NCI-H187 (cell line): ENCODE measurements at regions not wholly inside any gene's neighbourhood (a gene's known extent, or its start where the extent isn't known, plus 50 kb on each side); places are given as distances from the start of the nearest gene placed in this dataset.
"Not testable (repeated sequence)": the region's sequence is repeated elsewhere in the genome, so short reads cannot be mapped to it uniquely, and the experiment has no call there.

ENCODE experiments used
- DNase-seq, 2 experiments: peaks; one replicate each; lab custom pipeline; 2025; lab: John Stamatoyannopoulos, UW

DNA sequence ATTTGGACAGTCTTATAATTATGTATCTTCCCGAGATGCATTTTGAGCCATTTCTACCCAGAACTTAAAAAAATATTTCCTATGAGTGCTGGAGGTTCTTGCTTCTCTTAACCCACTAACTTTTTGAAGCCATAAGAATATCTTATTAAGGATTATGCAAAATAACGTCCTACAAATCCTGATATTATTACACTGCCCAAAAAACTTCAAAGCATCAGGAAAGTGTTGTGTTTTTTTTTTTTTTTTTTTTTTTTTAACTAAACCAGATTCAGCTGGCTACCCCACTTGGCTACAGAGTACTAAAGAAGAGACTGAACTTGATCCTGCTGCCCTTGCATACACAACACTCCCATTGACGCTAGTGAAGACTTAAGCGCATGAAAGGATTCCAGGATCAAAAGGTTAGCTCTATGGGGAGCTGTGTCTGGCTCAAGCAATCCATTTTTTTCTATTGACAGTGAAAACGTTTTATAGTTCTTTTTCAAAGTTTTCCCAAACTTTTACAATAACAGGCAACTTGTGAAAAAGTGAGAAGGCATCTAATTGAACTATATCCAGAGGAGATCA lies 141.4 kb downstream of the KCNRG start:
- DNase-seq: no peak

- DNase-seq: no peak
Measured at GRCh38 chr13:50158385-50159165, 143.3 kb downstream of the KCNRG start.

DNA sequence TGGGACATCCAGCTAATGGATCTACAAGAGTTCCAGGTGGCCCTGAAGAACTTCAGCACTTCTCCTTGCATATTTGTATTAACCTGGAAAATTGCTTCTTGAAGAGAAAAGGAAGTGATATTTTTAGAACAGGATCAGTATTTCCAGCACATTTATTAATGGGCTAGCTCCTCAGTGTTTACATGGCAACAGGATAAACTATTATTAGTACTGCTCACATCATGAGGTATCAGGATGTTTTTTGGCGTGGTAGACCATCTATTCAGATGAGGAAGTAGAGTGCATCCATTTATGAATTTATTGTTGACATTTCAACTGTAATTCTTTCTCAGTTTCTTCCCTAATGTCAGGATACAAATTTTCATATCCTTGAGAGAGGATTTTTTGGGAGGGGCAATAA lies 144.4 kb downstream of the KCNRG start:
- no peak for DNase-seq

DNA sequence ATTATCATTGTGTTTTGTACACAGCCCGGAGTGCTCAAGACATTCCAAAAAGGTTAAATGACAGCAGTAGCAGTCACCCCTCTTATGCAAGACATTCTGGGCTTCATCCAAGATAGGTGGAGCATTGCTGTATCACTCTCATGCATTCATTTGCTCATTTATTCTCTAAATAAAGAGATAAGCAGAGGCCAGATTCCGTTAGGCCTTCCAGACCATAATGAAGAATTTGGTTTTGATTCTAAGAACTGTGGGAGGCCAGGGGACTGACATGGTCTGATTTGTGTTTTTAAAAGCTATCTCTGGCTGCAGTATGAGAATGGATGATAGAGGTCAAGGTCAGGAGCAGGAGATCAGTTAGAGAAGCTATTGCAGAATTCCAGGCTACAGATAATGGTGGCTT lies 145.8 kb downstream of the KCNRG start:
- DNase-seq: no peak

GRCh38 chr13:50162001-50162400 lies 146.8 kb downstream of the KCNRG start:
- DNase-seq: no peak

- DNase-seq: no peak
Measured at GRCh38 chr13:50162567-50162966, 147.3 kb downstream of the KCNRG start.

GRCh38 chr13:50167224-50167947 lies 152.1 kb downstream of the KCNRG start:
- no peak for DNase-seq

- no peak for DNase-seq
Measured at GRCh38 chr13:50167967-50168366, 152.7 kb downstream of the KCNRG start.

- DNase-seq: no peak
Measured at GRCh38 chr13:50168786-50169185, 153.5 kb downstream of the KCNRG start.

GRCh38 chr13:50170447-50171037 lies 155.3 kb downstream of the KCNRG start:
- no peak for DNase-seq

GRCh38 chr13:50171590-50172282 lies 156.5 kb downstream of the KCNRG start:
- DNase-seq: no peak

GRCh38 chr13:50173045-50173444 lies 157.8 kb downstream of the KCNRG start:
- DNase-seq: not testable (repeated sequence)

DNA sequence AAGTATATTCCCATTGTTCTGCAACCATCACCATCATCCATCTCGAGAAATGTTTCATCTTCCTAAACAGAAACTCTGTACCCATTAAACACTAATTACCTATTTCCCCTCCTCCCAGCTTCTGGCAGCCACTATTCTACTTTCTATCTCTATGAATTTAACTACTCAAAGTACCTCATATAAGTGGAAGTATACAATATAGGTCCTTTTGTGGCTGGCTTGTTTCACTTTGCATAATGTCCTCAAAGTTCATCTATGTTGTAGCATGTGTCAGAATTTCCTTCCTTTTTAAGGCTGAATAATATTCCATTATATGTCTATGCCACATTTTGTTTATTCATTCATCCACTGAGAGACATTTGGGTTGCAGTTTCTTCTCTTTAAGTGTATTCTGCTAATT lies 159.4 kb downstream of the KCNRG start:
- DNase-seq: no peak

- no peak for DNase-seq
Measured at GRCh38 chr13:50179977-50180376, 164.7 kb downstream of the KCNRG start.

DNA sequence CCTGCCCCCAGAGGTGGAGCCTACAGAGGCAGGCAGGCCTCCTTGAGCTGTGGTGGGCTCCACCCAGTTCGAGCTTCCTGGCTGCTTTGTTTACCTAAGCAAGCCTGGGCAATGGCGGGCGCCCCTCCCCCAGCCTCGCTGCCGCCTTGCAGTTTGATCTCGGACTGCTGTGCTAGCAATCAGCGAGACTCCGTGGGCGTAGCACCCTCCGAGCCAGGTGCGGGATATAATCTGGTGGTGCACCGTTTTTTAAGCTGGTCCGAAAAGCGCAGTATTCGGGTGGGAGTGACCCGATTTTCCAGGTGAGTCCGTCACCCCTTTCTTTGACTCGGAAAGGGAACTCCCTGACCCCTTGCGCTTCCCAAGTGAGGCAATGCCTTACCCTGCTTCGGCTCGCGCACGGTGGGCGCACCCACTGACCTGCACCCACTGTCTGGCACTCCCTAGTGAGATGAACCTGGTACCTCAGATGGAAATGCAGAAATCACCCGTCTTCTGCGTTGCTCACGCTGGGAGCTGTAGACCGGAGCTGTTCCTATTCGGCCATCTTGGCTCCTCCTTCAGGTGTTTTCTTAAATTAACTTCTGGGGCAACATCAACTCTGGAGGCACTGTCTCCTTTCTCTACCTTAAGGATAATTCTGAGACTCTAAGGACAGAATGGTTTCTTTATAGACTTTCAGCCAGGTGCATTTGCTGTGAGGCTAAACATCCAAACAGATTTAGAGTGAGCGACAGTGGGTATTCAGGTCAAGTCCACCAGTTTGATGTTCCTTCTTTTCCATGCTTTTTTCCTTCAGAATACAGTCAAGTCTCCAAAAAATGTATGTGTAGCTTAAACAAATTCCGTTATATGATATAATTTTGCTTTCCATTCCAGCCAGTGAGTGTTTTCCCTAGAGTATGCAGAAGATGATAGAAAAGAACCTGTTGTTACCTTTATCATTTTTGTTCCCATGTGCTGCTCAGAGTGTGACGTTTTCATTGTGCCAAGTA lies 170.8 kb downstream of the KCNRG start:
- DNase-seq: not testable (repeated sequence)

DNA sequence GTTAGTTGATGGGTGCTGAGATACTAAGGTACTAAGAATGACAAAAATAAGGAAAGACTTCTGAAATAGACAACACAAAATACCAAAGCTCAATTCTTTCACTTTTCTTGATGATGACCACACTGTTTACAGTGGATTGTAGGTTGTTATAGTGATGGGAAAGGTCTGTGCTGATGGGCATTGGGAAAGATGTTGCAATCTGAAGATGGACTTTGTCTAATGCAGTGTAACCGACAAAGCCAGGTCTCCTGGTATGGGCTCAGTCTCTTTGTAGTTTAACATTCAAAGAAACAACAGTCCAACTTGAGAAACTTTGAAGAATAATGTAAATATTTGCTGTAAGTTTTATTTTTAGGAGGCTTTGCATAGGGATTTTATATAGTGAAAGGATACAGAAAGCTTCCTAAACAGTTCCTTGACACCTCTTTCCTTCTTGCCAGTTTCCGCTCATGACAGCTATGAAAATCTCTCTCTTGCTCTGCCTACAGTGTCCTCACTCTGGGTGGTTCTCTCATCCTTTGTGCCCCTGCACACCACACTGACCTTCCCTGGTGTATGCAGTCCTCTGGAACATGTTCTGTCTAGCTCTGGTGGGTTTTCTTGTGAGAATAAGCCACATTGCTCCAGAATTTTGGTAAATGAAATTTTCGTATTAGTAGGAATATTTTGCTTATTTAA lies 172.2 kb downstream of the KCNRG start:
- no peak for DNase-seq

GRCh38 chr13:50188696-50189095 lies 173.5 kb downstream of the KCNRG start:
- no peak for DNase-seq

DNA sequence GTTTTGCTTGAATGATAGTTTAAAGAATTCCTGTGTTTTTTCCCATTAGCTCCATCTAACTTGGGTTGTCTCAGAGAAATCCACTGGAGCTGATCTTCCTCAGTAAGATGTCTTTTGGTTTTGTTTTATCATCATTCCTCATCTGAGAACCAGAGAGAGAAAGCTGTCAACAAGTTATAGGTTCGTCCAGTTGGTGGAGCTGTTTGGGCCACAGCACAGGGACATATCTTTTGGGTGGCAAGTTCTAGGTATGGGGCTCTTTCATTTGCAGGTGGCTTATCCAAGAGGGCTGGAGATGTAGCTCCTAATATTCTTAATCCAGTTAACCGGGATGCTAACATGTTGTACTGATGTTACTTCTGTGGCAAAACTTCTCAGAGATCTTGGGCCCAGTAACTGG lies 174.2 kb downstream of the KCNRG start:
- no peak for DNase-seq

DNA sequence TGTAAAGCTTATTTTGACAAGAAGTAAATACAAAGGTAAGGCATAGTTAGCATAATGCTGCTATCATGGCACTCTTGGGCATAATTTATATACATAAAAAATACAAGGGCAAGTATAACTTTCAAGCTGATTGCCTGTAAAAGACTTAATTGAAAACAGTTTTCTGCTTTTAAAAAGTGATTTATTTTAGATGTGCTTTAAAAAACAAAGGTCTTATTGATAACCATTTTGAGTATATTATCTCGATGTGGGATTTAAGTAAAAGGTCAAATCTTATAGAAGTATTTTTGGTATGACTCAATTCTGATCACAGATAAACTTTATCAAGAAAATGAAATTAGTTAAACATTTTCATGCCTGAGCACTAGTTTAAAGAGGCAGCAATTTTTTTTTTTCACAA lies 175.8 kb downstream of the KCNRG start:
- no peak for DNase-seq

DNA sequence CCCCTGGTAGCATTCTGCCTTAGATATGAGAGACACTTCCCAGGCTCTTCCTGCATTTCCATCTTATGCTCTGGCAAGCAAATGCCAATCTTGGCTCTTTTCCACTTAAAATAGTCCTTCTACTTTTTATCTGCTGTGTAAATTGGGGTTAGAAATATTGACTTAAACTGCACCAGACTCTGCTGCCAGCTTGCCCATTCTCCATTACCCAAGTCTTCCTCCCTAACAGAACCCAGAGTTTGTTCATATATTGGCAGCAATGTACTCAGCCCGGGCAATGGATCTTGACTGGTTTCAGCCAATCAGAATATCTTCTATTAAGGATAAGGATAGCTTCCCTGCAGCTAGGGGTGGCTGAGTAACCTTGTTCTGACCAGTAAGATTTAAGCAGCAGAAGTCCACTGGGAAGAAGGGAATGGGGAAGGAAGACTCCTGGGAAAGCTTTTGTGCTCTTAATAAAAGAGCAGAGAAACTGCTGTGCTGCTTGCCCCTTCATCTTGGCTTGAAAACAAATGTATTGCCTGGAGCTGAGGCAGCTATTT lies 177.1 kb downstream of the KCNRG start:
- no peak for DNase-seq
